ENCODE measurements at regions not wholly inside any gene's neighbourhood (a gene's known extent, or its start where the extent isn't known, plus 50 kb on each side); places are given as distances from the start of the nearest gene placed in this dataset.

DNA sequence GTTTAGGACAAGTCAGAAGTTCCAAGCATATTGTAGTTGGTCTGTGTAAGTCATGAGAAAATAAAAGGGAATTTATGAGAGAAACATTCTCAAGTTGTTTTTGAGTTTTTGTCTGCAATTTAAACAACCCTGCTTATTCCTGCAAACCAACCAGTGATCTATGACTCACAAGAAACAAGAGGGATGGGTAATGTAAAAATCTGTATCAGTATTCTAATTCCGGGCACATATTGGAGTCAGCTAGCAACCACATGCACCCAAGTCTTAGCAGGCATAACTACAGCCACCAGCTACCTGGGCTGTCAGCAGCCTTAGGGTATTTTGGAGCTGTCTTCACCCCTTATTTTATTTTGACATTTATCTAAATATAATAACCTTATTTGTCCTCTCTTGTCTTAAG is 128.7 kb upstream of the APC start:
- Histone ChIP-seq H3K36me3 (ENCODE audit: insufficient read depth, low read length) (no peaks in the 10 kb centered on the region), H3K9ac (ENCODE audit: low read length) (no peak overlapping the region), H3K9me2 (replicated peaks; ENCODE audit: insufficient read depth, low read length) (no peaks in the 10 kb centered on the region), H4K20me1 (ENCODE audit: insufficient read depth, low read depth, low read length) (no peaks in the 10 kb centered on the region), H3K9me3 (ENCODE audit: low read length) (no peaks in the 10 kb centered on the region), H3K4me3 (ENCODE audit: low read length) (no peak overlapping the region), H3K4me2 (ENCODE audit: low read depth, low read length, poor library complexity, severe bottlenecking) (no peak overlapping the region), H2AFZ (ENCODE audit: low read length) (no peak overlapping the region), H3K79me2 (ENCODE audit: low read length) (no peaks in the 10 kb centered on the region), H3K4me1 (ENCODE audit: low read length) (peaks cover 43% of the 10 kb centered on the region), H3K27ac (ENCODE audit: low read length) (no peak overlapping the region), H3K27me3 (ENCODE audit: low read length) (no peaks in the 10 kb centered on the region)
- no peak for DNase-seq

DNA sequence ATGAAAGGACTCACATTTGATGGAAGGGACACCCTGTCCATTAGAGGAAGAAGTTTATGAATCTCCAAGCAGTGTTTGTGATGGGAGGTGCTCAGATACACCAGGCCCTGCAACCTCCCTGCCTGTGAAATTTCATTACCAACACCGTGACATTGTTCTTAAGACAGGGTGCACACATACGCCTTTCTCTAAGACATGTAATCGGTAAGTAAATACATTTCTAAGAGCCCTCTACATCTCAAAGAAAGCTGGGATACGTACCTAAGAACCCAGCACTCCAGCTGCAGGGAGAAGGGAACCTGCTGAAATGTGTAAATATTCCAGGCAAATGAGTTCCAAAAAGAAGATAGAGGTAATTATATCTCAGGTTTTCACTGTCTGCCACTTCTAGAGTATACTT is 125.0 kb upstream of the APC start:
- Histone ChIP-seq H2AFZ (ENCODE audit: low read length) (peak overlapping the region; percentile 98), H3K4me3 (ENCODE audit: low read length) (no peak overlapping the region), H3K79me2 (ENCODE audit: low read length) (no peaks in the 10 kb centered on the region), H3K4me2 (ENCODE audit: low read depth, low read length, poor library complexity, severe bottlenecking) (peak overlapping the region; percentile 28), H3K9ac (ENCODE audit: low read length) (no peak overlapping the region), H4K20me1 (ENCODE audit: insufficient read depth, low read depth, low read length) (no peaks in the 10 kb centered on the region), H3K9me3 (ENCODE audit: low read length) (no peaks in the 10 kb centered on the region), H3K9me2 (replicated peaks; ENCODE audit: insufficient read depth, low read length) (no peaks in the 10 kb centered on the region), H3K4me1 (ENCODE audit: low read length) (peaks cover 42% of the 10 kb centered on the region), H3K36me3 (ENCODE audit: insufficient read depth, low read length) (no peaks in the 10 kb centered on the region), H3K27me3 (ENCODE audit: low read length) (no peaks in the 10 kb centered on the region), H3K27ac (ENCODE audit: low read length) (no peak overlapping the region)
- DNase-seq: no peak

DNA sequence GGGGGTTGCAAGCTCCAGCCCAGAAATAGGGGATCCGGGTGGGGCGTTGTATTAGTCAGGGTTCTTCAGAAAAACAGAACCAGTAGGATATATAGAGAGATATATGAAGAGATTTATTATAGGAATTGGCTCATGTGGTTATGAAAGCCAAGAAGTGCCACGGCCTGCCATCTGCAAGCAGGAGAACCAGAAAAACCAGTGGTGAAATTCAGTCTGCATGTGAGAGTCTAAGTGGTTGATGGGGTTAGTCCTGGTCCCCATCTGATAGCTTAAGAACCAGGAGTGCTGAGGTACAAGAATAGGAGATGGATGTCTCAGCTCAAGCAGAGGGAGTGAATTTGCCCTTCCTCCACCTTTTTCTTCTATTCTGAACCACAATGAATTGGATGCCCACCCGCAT is 123.4 kb upstream of the APC start:
- DNase-seq: no peak
- H3K9me3 ChIP-seq (ENCODE audit: low read length): no peaks in the 10 kb centered on the region
- H3K9ac ChIP-seq (ENCODE audit: low read length): no peak overlapping the region
- H2AFZ ChIP-seq (ENCODE audit: low read length): no peak overlapping the region
- no peaks in the 10 kb centered on the region for H3K27me3 ChIP-seq (ENCODE audit: low read length)
- no peaks in the 10 kb centered on the region for H3K79me2 ChIP-seq (ENCODE audit: low read length)
- no peak overlapping the region for H3K4me2 ChIP-seq (ENCODE audit: low read depth, low read length, poor library complexity, severe bottlenecking)
- peaks cover 32% of the 10 kb centered on the region for H3K4me1 ChIP-seq (ENCODE audit: low read length)
- no peak overlapping the region for H3K27ac ChIP-seq (ENCODE audit: low read length)
- H4K20me1 ChIP-seq (ENCODE audit: insufficient read depth, low read depth, low read length): no peaks in the 10 kb centered on the region
- no peaks in the 10 kb centered on the region for H3K36me3 ChIP-seq (ENCODE audit: insufficient read depth, low read length)
- H3K4me3 ChIP-seq (ENCODE audit: low read length): no peak overlapping the region
- no peaks in the 10 kb centered on the region for H3K9me2 ChIP-seq (replicated peaks; ENCODE audit: insufficient read depth, low read length)

DNA sequence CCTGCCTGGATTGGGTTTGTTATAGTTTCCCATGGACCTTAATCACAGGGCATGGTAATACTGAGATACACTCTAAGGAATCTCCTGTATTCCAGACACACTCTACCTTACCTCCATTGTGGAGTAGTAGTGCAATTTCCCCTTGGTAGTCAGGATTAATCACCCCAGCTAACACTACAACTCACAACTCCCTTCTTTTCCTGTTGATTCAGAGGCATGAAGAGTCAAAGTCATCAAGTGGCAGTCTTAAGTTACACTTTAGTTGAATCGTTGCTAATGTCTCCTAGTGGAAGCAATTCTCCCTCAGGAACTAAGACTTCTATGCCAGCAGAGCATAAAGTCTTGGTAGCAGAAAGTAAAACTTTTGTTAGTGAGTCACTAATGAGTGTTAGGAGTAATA is 122.7 kb upstream of the APC start:
- peaks cover 32% of the 10 kb centered on the region for H3K4me1 ChIP-seq (ENCODE audit: low read length)
- no peaks in the 10 kb centered on the region for H3K9me3 ChIP-seq (ENCODE audit: low read length)
- no peaks in the 10 kb centered on the region for H3K9me2 ChIP-seq (replicated peaks; ENCODE audit: insufficient read depth, low read length)
- H3K27me3 ChIP-seq (ENCODE audit: low read length): no peaks in the 10 kb centered on the region
- H3K36me3 ChIP-seq (ENCODE audit: insufficient read depth, low read length): no peaks in the 10 kb centered on the region
- H3K79me2 ChIP-seq (ENCODE audit: low read length): no peaks in the 10 kb centered on the region
- no peak for DNase-seq
- no peak overlapping the region for H2AFZ ChIP-seq (ENCODE audit: low read length)
- H3K4me2 ChIP-seq (ENCODE audit: low read depth, low read length, poor library complexity, severe bottlenecking): no peak overlapping the region
- no peak overlapping the region for H3K27ac ChIP-seq (ENCODE audit: low read length)
- no peak overlapping the region for H3K4me3 ChIP-seq (ENCODE audit: low read length)
- no peak overlapping the region for H3K9ac ChIP-seq (ENCODE audit: low read length)
- H4K20me1 ChIP-seq (ENCODE audit: insufficient read depth, low read depth, low read length): no peaks in the 10 kb centered on the region

DNA sequence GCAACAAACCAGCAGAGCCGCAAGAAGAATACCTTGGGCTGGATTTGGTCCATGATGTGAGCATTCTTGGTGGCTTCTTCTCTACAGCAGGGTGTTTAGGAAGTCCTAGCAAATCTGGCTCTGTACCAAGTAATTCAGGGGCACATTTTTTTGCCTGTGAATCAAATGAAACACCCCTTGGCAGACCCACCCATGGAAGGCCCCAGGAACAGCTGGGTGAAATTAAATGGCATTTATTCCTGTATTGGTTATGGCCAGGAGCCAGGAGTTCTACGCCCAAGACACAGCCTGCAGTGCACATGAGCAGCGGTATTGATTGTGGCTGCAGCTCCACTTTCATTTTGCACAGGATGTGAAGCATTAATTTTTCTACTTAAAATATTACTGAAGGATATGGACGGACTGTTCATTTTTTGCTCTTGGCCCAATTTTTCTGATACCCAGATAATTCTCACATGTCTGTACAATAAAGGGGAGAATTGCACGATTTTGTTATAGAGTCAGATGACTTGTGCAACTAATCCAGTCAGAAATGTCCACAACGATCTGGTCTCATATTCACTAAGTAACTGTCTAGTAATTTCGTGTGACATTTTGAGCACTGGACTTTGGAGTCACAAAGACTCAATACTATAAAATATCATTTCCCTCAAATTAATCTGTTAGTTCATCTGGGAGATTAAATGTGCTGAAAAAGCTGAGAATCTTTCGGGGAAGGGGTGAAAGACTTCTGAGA is 120.7 kb upstream of the APC start:
- Histone ChIP-seq H3K9me2 (replicated peaks; ENCODE audit: insufficient read depth, low read length) (no peaks in the 10 kb centered on the region), H2AFZ (ENCODE audit: low read length) (peak overlapping the region; percentile 63), H3K79me2 (ENCODE audit: low read length) (no peaks in the 10 kb centered on the region), H3K4me2 (ENCODE audit: low read depth, low read length, poor library complexity, severe bottlenecking) (peak overlapping the region; percentile 62), H3K4me1 (ENCODE audit: low read length) (peaks cover 32% of the 10 kb centered on the region), H3K9ac (ENCODE audit: low read length) (peak overlapping the region; percentile 50), H3K36me3 (ENCODE audit: insufficient read depth, low read length) (no peaks in the 10 kb centered on the region), H3K9me3 (ENCODE audit: low read length) (no peaks in the 10 kb centered on the region), H3K27ac (ENCODE audit: low read length) (no peak overlapping the region), H4K20me1 (ENCODE audit: insufficient read depth, low read depth, low read length) (no peaks in the 10 kb centered on the region), H3K27me3 (ENCODE audit: low read length) (no peaks in the 10 kb centered on the region), H3K4me3 (ENCODE audit: low read length) (peak overlapping the region; percentile 52)
- DNase-seq: no peak

DNA sequence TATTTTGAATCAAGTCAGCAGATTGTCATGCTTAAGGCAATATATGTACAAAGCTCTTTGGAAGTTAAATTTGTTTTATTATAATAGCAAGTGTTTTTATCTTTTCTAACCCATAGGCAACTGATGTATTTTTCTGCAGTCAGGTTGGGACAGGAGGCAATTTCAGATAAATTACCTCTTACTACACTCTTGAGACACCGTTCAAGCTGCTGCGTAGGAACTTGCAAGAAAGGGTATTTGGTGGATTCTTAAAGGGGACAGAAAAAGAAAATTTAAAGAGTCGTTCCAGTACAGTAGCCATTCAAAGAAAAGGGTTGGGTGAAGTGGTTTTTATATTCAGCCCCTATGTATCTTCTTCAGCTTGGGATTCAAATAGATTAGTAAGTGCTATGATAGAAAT is 112.4 kb upstream of the APC start:
- Histone ChIP-seq H3K4me2 (ENCODE audit: low read depth, low read length, poor library complexity, severe bottlenecking) (peak overlapping the region; percentile 46), H3K79me2 (ENCODE audit: low read length) (no peaks in the 10 kb centered on the region), H3K9me2 (replicated peaks; ENCODE audit: insufficient read depth, low read length) (no peaks in the 10 kb centered on the region), H3K27ac (ENCODE audit: low read length) (peak overlapping the region; percentile 50), H3K36me3 (ENCODE audit: insufficient read depth, low read length) (no peaks in the 10 kb centered on the region), H3K9me3 (ENCODE audit: low read length) (no peaks in the 10 kb centered on the region), H3K27me3 (ENCODE audit: low read length) (no peaks in the 10 kb centered on the region), H3K4me3 (ENCODE audit: low read length) (no peak overlapping the region; the same call in 1 of the 2 replicates), H3K4me1 (ENCODE audit: low read length) (peaks cover 58% of the 10 kb centered on the region), H4K20me1 (ENCODE audit: insufficient read depth, low read depth, low read length) (no peaks in the 10 kb centered on the region), H2AFZ (ENCODE audit: low read length) (no peak overlapping the region), H3K9ac (ENCODE audit: low read length) (peak overlapping the region; percentile 4)
- DNase-seq: no peak

DNA sequence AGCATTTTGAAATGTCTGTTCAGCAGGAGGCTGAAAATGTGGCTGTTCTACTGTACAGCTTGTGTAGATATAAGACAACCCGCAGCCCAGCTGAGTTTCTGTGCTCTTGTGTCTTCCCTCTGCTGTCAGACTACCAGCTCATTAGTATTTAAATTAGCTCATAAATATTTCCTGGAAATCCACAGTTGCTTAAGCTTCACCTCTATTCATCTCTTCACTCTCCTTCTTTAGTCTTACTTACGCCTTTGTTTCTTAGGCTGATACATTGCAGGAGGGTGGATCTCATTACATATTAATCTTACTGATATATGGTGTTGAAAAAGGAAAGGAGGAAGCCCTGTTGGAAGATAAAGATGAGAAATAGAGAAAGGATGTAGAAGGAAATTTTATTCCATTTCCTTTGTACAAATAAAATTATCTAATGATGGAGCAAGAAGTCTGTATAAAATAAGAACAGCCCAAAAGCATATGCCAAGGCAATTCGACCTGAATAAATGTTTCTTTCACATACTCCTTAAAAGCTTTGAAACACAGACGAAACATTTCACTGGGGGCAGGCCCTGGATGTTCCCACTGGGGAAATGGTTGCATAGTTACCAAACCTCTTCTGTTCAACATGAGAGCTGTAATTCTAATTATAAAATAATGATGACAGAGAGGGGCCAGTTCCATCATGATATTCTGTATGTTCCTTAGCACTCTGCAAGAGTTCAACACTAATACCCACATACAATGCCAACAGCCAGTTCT is 111.8 kb upstream of the APC start:
- H3K36me3 ChIP-seq (ENCODE audit: insufficient read depth, low read length): no peaks in the 10 kb centered on the region
- H2AFZ ChIP-seq (ENCODE audit: low read length): no peak overlapping the region
- no peaks in the 10 kb centered on the region for H3K79me2 ChIP-seq (ENCODE audit: low read length)
- no peaks in the 10 kb centered on the region for H3K9me3 ChIP-seq (ENCODE audit: low read length)
- H3K4me1 ChIP-seq (ENCODE audit: low read length): peaks cover 58% of the 10 kb centered on the region
- no peak overlapping the region; the same call in 1 of the 2 replicates for H3K4me3 ChIP-seq (ENCODE audit: low read length)
- no peaks in the 10 kb centered on the region for H3K27me3 ChIP-seq (ENCODE audit: low read length)
- H3K9ac ChIP-seq (ENCODE audit: low read length): peak overlapping the region; percentile 4
- H3K9me2 ChIP-seq (replicated peaks; ENCODE audit: insufficient read depth, low read length): no peaks in the 10 kb centered on the region
- peak; percentile 74 for DNase-seq
- H3K4me2 ChIP-seq (ENCODE audit: low read depth, low read length, poor library complexity, severe bottlenecking): peak overlapping the region; percentile 46
- H4K20me1 ChIP-seq (ENCODE audit: insufficient read depth, low read depth, low read length): no peaks in the 10 kb centered on the region
- peak overlapping the region; percentile 50 for H3K27ac ChIP-seq (ENCODE audit: low read length)

DNA sequence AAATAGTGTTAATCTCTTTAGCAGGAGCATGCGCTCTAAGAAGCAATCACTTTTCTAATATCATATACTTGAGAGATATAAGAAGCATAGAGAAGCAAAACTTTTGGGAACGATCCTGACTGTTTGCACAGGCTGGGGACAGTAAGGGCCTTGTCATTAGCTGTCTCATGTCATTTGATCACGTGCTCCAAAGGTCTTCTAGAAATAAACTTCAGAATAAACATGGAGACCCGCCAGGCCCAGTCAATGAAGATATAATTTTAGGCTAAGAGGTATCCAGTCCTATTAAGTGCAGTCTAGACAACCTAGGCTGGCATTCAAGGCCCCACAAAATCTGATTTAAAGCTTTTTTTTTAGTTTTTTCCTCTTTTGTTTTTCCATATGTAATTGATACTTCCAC is 111.0 kb upstream of the APC start:
- no peaks in the 10 kb centered on the region for H3K36me3 ChIP-seq (ENCODE audit: insufficient read depth, low read length)
- H3K4me1 ChIP-seq (ENCODE audit: low read length): peaks cover 58% of the 10 kb centered on the region
- DNase-seq: no peak
- no peak overlapping the region for H3K9ac ChIP-seq (ENCODE audit: low read length)
- peak overlapping the region; percentile 46 for H3K4me2 ChIP-seq (ENCODE audit: low read depth, low read length, poor library complexity, severe bottlenecking)
- no peaks in the 10 kb centered on the region for H3K9me2 ChIP-seq (replicated peaks; ENCODE audit: insufficient read depth, low read length)
- no peaks in the 10 kb centered on the region for H3K27me3 ChIP-seq (ENCODE audit: low read length)
- peak overlapping the region; percentile 33; the same call in 1 of the 2 replicates for H3K27ac ChIP-seq (ENCODE audit: low read length)
- no peaks in the 10 kb centered on the region for H3K79me2 ChIP-seq (ENCODE audit: low read length)
- H3K4me3 ChIP-seq (ENCODE audit: low read length): no peak overlapping the region
- no peaks in the 10 kb centered on the region for H3K9me3 ChIP-seq (ENCODE audit: low read length)
- no peak overlapping the region for H2AFZ ChIP-seq (ENCODE audit: low read length)
- H4K20me1 ChIP-seq (ENCODE audit: insufficient read depth, low read depth, low read length): no peaks in the 10 kb centered on the region

All from Karpas-422 (cell line).